Right atrium auricular region (tissue), 2 donors: ENCODE measurements at regions not wholly inside any gene's neighbourhood (a gene's known extent, or its start where the extent isn't known, plus 50 kb on each side); places are given as distances from the start of the nearest gene placed in this dataset.

Experiments used
- microRNA counts, 2 donors: library from miRNA; unstranded; fragments of <30 nt; microRNA quantifications; one replicate each; lab custom pipeline; 2016 to 2017
- microRNA-seq, 2 donors: library from miRNA; unstranded; fragments of <30 nt; microRNA quantifications; one replicate each; pipeline ENCODE4, GENCODE V29; 2016 to 2017; ENCODE audit warnings: borderline number of aligned reads in 2 of 2, borderline replicate concordance in 1 of 2

MicroRNA genes in the stretch of these regions (microRNA counts, 767-probe panel; counts per million panel counts)
- 0 to 31.0 counts per million in 2 donors for microRNA hsa-miR-1299 (lab: Ali Mortazavi, UCI)

Small RNA genes lying in the stretch of these regions (microRNA-seq; reads per million reads assigned to microRNA genes)
- gene MIR1299 = 0 reads per million in 2 donors
